BE2C (cell line): ENCODE measurements at regions not wholly inside any gene's neighbourhood (a gene's known extent, or its start where the extent isn't known, plus 50 kb on each side); places are given as distances from the start of the nearest gene placed in this dataset.
A peak's percentile ranks its signal among the peaks of the same experiment; 100 is the strongest.

Experiments
- DNase-seq: peaks from one replicate; pipeline ENCODE4 v3.0.0-alpha.2; 2020
- H3K27me3 ChIP-seq: fragments of 250-450 bp; sonication (Bioruptor Pico); 2 replicates; pipeline ENCODE4 v1.5.1; 2020; ENCODE audit warnings: mild to moderate bottlenecking
- H3K36me3 ChIP-seq: fragments of 250-450 bp; sonication (Bioruptor Pico); 2 replicates; pipeline ENCODE4 v1.5.1; 2020; ENCODE audit warnings: mild to moderate bottlenecking
- H3K4me1 ChIP-seq: fragments of 250-450 bp; sonication (Bioruptor Pico); 2 replicates; pipeline ENCODE4 v1.5.1; 2020
- H3K4me3 ChIP-seq: 2 replicates; pipeline ENCODE4 v1.5.1; 2011; ENCODE audit warnings: low read depth, low read length
- H3K9me3 ChIP-seq: fragments of 250-450 bp; sonication (Bioruptor Pico); 2 replicates; pipeline ENCODE4 v1.5.1; 2020
- TF ChIP-seq, protein P1 (sequence below): IDR thresholded peaks from 2 replicates; pipeline ENCODE4 v1.5.1; 2012; ENCODE audit warnings: mild to moderate bottlenecking, low read depth, low read length

DNA sequence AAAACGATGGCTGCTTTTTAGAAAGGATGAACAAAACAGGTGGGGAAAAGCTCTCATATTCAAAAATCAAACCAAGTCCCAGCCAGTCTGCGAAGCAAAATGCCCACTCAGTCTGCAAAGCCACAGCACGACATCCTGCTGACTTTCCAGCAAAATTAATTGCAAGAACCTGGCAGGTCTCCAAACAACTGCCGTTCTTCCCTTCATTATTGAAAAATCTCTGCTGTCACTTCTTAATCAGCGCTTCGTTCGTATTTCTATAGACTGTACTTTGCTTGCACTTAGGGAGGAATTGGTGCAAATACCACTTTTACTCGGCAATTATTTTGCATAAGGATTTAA, 222.4 kb downstream of the CBLN4 start:
- Histone ChIP-seq H3K36me3 (no peaks in the 10 kb centered on the region), H3K27me3 (no peaks in the 10 kb centered on the region), H3K4me3 (peak overlapping the region; percentile 48), H3K4me1 (peaks cover 6% of the 10 kb centered on the region; the same call in 1 of the 2 replicates), H3K9me3 (no peaks in the 10 kb centered on the region)
- TF ChIP-seq, protein P1, sequence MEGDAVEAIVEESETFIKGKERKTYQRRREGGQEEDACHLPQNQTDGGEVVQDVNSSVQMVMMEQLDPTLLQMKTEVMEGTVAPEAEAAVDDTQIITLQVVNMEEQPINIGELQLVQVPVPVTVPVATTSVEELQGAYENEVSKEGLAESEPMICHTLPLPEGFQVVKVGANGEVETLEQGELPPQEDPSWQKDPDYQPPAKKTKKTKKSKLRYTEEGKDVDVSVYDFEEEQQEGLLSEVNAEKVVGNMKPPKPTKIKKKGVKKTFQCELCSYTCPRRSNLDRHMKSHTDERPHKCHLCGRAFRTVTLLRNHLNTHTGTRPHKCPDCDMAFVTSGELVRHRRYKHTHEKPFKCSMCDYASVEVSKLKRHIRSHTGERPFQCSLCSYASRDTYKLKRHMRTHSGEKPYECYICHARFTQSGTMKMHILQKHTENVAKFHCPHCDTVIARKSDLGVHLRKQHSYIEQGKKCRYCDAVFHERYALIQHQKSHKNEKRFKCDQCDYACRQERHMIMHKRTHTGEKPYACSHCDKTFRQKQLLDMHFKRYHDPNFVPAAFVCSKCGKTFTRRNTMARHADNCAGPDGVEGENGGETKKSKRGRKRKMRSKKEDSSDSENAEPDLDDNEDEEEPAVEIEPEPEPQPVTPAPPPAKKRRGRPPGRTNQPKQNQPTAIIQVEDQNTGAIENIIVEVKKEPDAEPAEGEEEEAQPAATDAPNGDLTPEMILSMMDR, result no peak
- peak; percentile 58 for DNase-seq

DNA sequence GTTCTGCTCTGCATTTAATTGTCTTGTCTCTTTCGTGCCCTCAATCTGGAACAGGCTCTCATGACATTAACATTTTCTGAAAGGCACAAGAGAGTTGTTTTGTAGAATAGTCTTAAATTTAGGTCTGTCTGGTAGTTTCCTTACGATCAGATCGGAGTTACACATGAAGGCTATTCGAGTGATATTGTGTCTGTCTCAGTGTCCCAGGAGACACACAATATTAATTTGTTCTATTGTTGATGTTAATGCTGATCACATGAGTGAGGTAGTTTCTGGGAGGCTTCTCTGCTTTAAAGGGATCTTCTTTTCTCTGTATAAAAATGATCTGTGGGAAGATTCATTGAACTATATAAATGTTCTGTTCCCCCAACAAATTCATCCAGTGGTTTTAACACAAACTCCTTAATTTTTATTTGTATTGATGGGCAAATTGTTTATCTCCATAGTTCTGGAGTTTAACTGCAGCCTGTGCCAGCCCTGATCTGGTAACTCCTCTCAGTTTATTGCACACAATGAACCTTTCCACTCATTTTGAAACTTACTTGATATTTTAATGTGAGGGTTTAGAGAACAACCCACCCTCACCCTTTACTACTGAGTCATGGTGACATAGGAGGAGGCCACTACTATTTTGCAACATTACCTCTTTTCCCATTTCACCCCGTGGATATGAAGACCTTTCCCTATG, 223.0 kb downstream of the CBLN4 start:
- DNase-seq, result no peak
- TF ChIP-seq, protein P1, result no peak
- Histone ChIP-seq H3K27me3 (no peaks in the 10 kb centered on the region), H3K4me1 (peaks cover 6% of the 10 kb centered on the region; the same call in 1 of the 2 replicates), H3K36me3 (no peaks in the 10 kb centered on the region), H3K9me3 (no peaks in the 10 kb centered on the region), H3K4me3 (peak overlapping the region; percentile 48)

GRCh38 chr20:55778796-55779195, 226.5 kb downstream of the CBLN4 start:
- no peaks in the 10 kb centered on the region for H3K36me3 ChIP-seq
- no peaks in the 10 kb centered on the region for H3K27me3 ChIP-seq
- peaks cover 6% of the 10 kb centered on the region; the same call in 1 of the 2 replicates for H3K4me1 ChIP-seq
- no peaks in the 10 kb centered on the region for H3K9me3 ChIP-seq
- DNase-seq, result no peak
- H3K4me3 ChIP-seq, result no peak overlapping the region
- TF ChIP-seq, protein P1, result no peak

GRCh38 chr20:55777641-55778040, 227.7 kb downstream of the CBLN4 start:
- no peak for DNase-seq
- no peaks in the 10 kb centered on the region for H3K36me3 ChIP-seq
- peaks cover 6% of the 10 kb centered on the region; the same call in 1 of the 2 replicates for H3K4me1 ChIP-seq
- TF ChIP-seq, protein P1, result no peak
- H3K9me3 ChIP-seq, result no peaks in the 10 kb centered on the region
- no peak overlapping the region for H3K4me3 ChIP-seq
- no peaks in the 10 kb centered on the region for H3K27me3 ChIP-seq

GRCh38 chr20:55776176-55776575, 229.1 kb downstream of the CBLN4 start:
- Histone ChIP-seq H3K4me1 (peaks cover 2% of the 10 kb centered on the region; the same call in 1 of the 2 replicates), H3K27me3 (no peaks in the 10 kb centered on the region)
- TF ChIP-seq, protein P1, result no peak

GRCh38 chr20:55774628-55775027, 230.7 kb downstream of the CBLN4 start:
- TF ChIP-seq, protein P1, result no peak
- Histone ChIP-seq H3K27me3 (no peaks in the 10 kb centered on the region), H3K9me3 (no peaks in the 10 kb centered on the region), H3K36me3 (no peaks in the 10 kb centered on the region), H3K4me1 (peaks cover 2% of the 10 kb centered on the region; the same call in 1 of the 2 replicates), H3K4me3 (no peak overlapping the region)
- DNase-seq, result no peak

More at GRCh38 chr20:55776176-55776575, 229.1 kb downstream of the CBLN4 start:
- H3K36me3 ChIP-seq, result no peaks in the 10 kb centered on the region
- DNase-seq, result no peak
- no peaks in the 10 kb centered on the region for H3K9me3 ChIP-seq
- H3K4me3 ChIP-seq, result no peak overlapping the region
